Activated T-helper 1 cell treated with anti-CD3 and anti-CD28 coated beads, Interleukin-2, amount 50 U/mL, for 16 hours (primary cell): ENCODE measurements at regions not wholly inside any gene's neighbourhood (a gene's known extent, or its start where the extent isn't known, plus 50 kb on each side); places are given as distances from the start of the nearest gene placed in this dataset.

ENCODE experiments used
- DNase-seq, 2 donors: peaks; one replicate each; pipeline ENCODE4 v3.0.0-alpha.2; 2020; ENCODE audit warnings: low read depth in 1 of 2, low spot score in 1 of 2

- DNase-seq, result no peak
These were observed 144.2 kb upstream of the GEMIN8 start for GRCh38 chrX:14173873-14174272.

- no peak for DNase-seq
These were observed 135.1 kb upstream of the GEMIN8 start for GRCh38 chrX:14164828-14165227.

DNA sequence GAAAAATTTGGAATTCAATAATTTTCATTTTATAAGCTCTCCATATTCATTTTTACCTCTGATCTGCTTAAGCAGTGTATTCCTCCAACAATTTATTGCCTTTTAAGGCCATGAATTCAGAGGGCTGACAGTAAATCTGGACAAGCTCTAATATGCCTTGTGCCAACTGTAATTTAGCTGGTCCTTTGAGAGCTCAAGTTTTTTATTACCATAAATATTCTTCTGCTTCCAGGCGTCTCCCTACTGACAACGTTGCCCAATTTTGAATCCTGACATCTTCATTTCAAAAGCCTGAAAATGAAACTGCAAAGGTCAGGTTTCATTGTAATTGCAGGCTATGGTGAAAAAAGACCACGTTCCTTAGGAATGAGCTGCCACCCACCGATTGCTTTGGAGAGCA is 95.8 kb upstream of the GEMIN8 start:
- DNase-seq, result no peak

DNA sequence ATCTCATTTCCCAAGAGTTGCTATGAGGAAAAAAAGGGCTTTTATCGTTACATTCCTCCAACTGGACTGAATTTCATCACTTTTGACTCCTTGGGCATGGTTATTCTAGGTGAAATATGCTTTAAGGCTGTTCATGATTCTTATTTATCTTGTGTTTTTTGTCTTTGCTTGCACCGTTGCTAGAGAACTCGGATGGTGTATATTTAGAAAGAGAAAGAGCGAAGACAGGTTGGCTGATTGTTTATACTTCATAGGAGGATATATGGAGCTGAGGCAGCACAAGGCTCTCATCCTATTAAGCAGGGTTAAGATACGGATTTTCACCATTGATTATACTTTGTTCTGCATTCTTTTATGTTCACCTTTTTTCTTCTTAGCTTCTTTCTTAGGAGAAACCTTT is 94.9 kb upstream of the GEMIN8 start:
- no peak for DNase-seq

GRCh38 chrX:14095702-14096101 is 66.0 kb upstream of the GEMIN8 start:
- DNase-seq, result peak in 1 of 2 donors; percentile 0

- no peak for DNase-seq
These were observed 64.5 kb upstream of the GEMIN8 start for GRCh38 chrX:14094191-14094590.

DNA sequence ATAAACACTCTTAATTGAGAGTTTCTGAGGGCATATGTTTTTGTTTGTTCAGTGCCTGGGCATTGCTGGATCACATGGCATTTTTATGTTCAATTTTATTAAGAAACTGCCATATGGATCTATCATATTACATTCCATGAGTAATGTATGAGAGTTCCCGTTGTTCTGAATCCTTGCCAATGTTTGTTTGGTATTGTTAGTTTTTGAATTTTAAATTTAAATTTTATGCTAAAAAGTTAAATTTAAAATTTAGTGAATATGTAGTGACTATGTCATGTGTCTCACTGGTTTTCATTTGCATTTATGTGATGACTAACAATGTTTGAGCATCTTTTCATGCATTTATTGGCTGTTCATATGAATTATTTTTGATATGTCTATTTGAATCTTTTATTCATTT is 54.8 kb upstream of the GEMIN8 start:
- DNase-seq, result no peak

- DNase-seq, result no peak
These were observed 54.1 kb upstream of the GEMIN8 start for GRCh38 chrX:14083783-14084182.

DNA sequence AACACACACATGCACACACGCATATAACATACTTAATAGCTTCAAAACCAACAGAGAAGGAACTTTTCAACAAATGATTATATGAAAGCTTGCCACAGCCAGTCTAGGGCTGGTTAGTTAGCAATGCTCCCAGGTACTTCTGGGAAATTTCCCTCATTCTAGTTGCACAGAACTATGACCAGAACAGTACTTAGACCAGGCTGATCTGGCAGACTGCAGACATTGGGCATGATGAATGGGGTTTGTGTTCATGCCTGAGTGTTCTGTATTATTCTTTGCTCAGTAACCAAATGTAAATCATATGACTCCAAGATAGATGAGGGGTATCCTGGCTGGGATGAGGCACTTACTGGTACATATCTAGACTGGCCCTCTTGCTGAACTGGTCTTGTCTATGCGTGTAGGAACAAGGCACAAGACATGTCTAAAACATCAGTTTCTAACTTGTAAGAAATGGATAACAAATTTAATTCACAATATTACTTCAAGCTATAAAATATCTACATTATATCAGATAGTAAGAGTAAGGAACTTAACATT is 50.3 kb upstream of the GEMIN8 start:
- no peak for DNase-seq
